GM12878 (cell line): ENCODE measurements at regions not wholly inside any gene's neighbourhood (a gene's known extent, or its start where the extent isn't known, plus 50 kb on each side); places are given as distances from the start of the nearest gene placed in this dataset.

Experiments used
- ATAC-seq: fragments of 200-7000 bp; cut with Tn5 transposase; 3 replicates; pipeline ENCODE4 v1.9.1; 2020; ENCODE audit warnings: mild to moderate bottlenecking, moderate library complexity
- BruUV-seq: library from RNA; stranded (reverse); fragments of 400-500 nt; replicated peaks from 2 replicates; lab custom pipeline; 2021; lab: Mats Ljungman, UMichigan
- CTCF ChIA-PET: fragments of 300-600 bp; sonication (Branson Sonifier 250); formaldehyde crosslinking; extraction: SDS; loops from one replicate; lab custom pipeline; 2021; ENCODE audit warnings: inconsistent platforms; lab: Yijun Ruan, JAX
- POLR2A ChIA-PET: fragments of 350-600 bp; formaldehyde crosslinking; extraction: SDS; loops from one replicate; lab custom pipeline; 2021; ENCODE audit warnings: inconsistent platforms; lab: Charles Lee
- RAD21 ChIA-PET: fragments of 300-600 bp; sonication (Branson Sonifier 250); formaldehyde crosslinking; loops from one replicate; lab custom pipeline; 2023; ENCODE audit warnings: antibody characterized with exemption; ENCODE audit not compliant: unreplicated experiment; lab: Charles Lee
- SMC1A ChIA-PET: fragments of 300-600 bp; sonication (Branson Sonifier 250); formaldehyde crosslinking; loops from one replicate; lab custom pipeline; 2023; ENCODE audit not compliant: unreplicated experiment, uncharacterized antibody; lab: Charles Lee
- DNase-seq: peaks from one replicate; pipeline ENCODE4 v3.0.0-alpha.2; 2011; ENCODE audit warnings: low read depth, low spot score
- FAIRE-seq: peaks from 3 replicates; lab custom pipeline; 2011; peaks lifted over from hg19 to GRCh38; lab: Jason Lieb, UNC
- H2AFZ ChIP-seq: 2 replicates; pipeline ENCODE4 v1.6.0; 2011; ENCODE audit warnings: low read depth, low read length, control low read depth; ENCODE audit not compliant: control insufficient read depth
- H3K27ac ChIP-seq: 2 replicates; pipeline ENCODE4 v1.5.1; 2011; ENCODE audit warnings: control low read depth; ENCODE audit not compliant: control insufficient read depth, insufficient read depth
- H3K27me3 ChIP-seq, 2 experiments: replicated peaks in 1 of 2; 2 replicates each; pipeline versions ENCODE4 v1.6.0 to v1.6.1; 2011; ENCODE audit warnings: low read length in 1 of 2; ENCODE audit not compliant: control insufficient read depth in 2 of 2, insufficient read depth in 2 of 2
- H3K36me3 ChIP-seq, 2 experiments: 2 replicates each; pipeline ENCODE4 v1.5.1; 2011; ENCODE audit warnings: low read length in 1 of 2; ENCODE audit not compliant: control insufficient read depth in 2 of 2, insufficient read depth in 2 of 2
- H3K4me1 ChIP-seq: 2 replicates; pipeline ENCODE4 v1.6.1; 2011; ENCODE audit warnings: mild to moderate bottlenecking, low read length, moderate library complexity, mixed read lengths; ENCODE audit not compliant: control insufficient read depth, insufficient read depth
- H3K4me2 ChIP-seq: 2 replicates; pipeline ENCODE4 v1.6.0; 2011; ENCODE audit warnings: control low read depth; ENCODE audit not compliant: control insufficient read depth, insufficient read depth
- H3K4me3 ChIP-seq: fragments of 200-600 bp; sonication (generic); 2 replicates; pipeline ENCODE4 v1.5.1; 2016
- H3K79me2 ChIP-seq: 2 replicates; pipeline ENCODE4 v1.6.0; 2011; ENCODE audit warnings: low read length; ENCODE audit not compliant: control insufficient read depth, insufficient read depth
- H3K9ac ChIP-seq: 2 replicates; pipeline ENCODE4 v1.8.0; 2011; ENCODE audit warnings: low read length, control low read depth, mixed read lengths; ENCODE audit not compliant: control insufficient read depth, insufficient read depth
- H3K9me3 ChIP-seq: replicated peaks from 3 replicates; pipeline ENCODE4 v1.5.1; 2011; ENCODE audit warnings: mild to moderate bottlenecking, low read length; ENCODE audit not compliant: control insufficient read depth, insufficient read depth
- H4K20me1 ChIP-seq: 2 replicates; pipeline ENCODE4 v1.6.0; 2011; ENCODE audit not compliant: control insufficient read depth, insufficient read depth
- ASH2L ChIP-seq: fragments of 300-600, 200-600 bp; sonication (generic); IDR thresholded peaks from 2 replicates; pipeline ENCODE4 v1.6.1; 2017; ENCODE audit warnings: low read depth, mild to moderate bottlenecking, borderline replicate concordance
- BHLHE40 ChIP-seq, 2 experiments: fragments of 450-650 bp in 1 of 2; IDR thresholded peaks; 2 replicates each; pipeline ENCODE4 v1.6.1; 2011 to 2017; ENCODE audit warnings: low read depth in 2 of 2, borderline replicate concordance in 1 of 2, improper control_type of control experiment in 1 of 2, low read length in 1 of 2, mild to moderate bottlenecking in 1 of 2
- BMI1 ChIP-seq: fragments of 450-650 bp; IDR thresholded peaks from 2 replicates; pipeline ENCODE4 v1.6.1; 2016; ENCODE audit warnings: mild to moderate bottlenecking, moderate library complexity, borderline replicate concordance
- CBX5 ChIP-seq: sonication (generic); IDR thresholded peaks from 2 replicates; pipeline ENCODE4 v1.6.1; 2016; ENCODE audit warnings: low read depth, moderate library complexity, mild to moderate bottlenecking, inconsistent platforms
- CUX1 ChIP-seq: IDR thresholded peaks from 2 replicates; pipeline ENCODE4 v1.6.1; 2012; ENCODE audit warnings: improper control_type of control experiment, low read depth, low read length; ENCODE audit not compliant: insufficient replicate concordance
- E2F4 ChIP-seq: IDR thresholded peaks from 2 replicates; pipeline ENCODE4 v1.6.1; 2012; ENCODE audit warnings: low read depth, low read length, improper control_type of control experiment
- ESRRA ChIP-seq: IDR thresholded peaks from 2 replicates; pipeline ENCODE4 v1.6.1; 2012; ENCODE audit warnings: mild to moderate bottlenecking, low read length, improper control_type of control experiment
- EZH2 ChIP-seq: IDR thresholded peaks from 2 replicates; pipeline ENCODE4 v1.6.1; 2012; ENCODE audit warnings: low read depth, mild to moderate bottlenecking, control low read depth, inconsistent platforms, low read length, borderline replicate concordance; ENCODE audit not compliant: control insufficient read depth
- HDGF ChIP-seq: fragments of 450-650 bp; IDR thresholded peaks from 2 replicates; pipeline ENCODE4 v1.6.1; 2016; ENCODE audit warnings: antibody characterized with exemption
- IKZF1 ChIP-seq: fragments of 450-650 bp; conservative IDR thresholded peaks from 2 replicates; pipeline ENCODE4 v1.6.1; 2017; ENCODE audit warnings: antibody characterized with exemption, mild to moderate bottlenecking
- KAT2A ChIP-seq: conservative IDR thresholded peaks from 2 replicates; pipeline ENCODE4 v1.6.1; 2011; ENCODE audit warnings: low read depth, low read length; ENCODE audit not compliant: control insufficient read depth
- NRF1 ChIP-seq: conservative IDR thresholded peaks from 2 replicates; pipeline ENCODE4 v1.6.1; 2011; ENCODE audit warnings: mild to moderate bottlenecking, low read depth, low read length, improper control_type of control experiment
- TAF1 ChIP-seq: IDR thresholded peaks from 2 replicates; pipeline ENCODE4 v1.6.1; 2011; ENCODE audit warnings: mild to moderate bottlenecking, low read depth, low read length, borderline replicate concordance
- WGBS: methylation state at CpG from one replicate; pipeline ENCODE4 v1.1.6; 2016; ENCODE audit warnings: low lambda C conversion rate; ENCODE audit not compliant: insufficient replicate concordance, insufficient coverage; ENCODE audit errors: missing lambda C conversion rate; 5-methylcytosine and 5-hydroxymethylcytosine counted together
- in situ Hi-C: fragments of 300-500 bp; cut with MboI; formaldehyde crosslinking; loops from 9 replicates; pipeline ENCODE4 v1.14.3; 2018; ENCODE audit warnings: mixed read lengths
- intact Hi-C: fragments of 100-400 bp; cut with micrococcal nuclease; formaldehyde crosslinking; loops from one replicate; pipeline ENCODE4 v1.14.2; 2022; ENCODE audit not compliant: unreplicated experiment

GRCh38 chr7:106773228-106773627, 91.9 kb upstream of the PIK3CG start:
- no peak overlapping the region for H3K4me2 ChIP-seq
- H3K27me3 ChIP-seq: no peaks in the 10 kb centered on the region
- BruUV-seq: no TSS peak
- ChIA-PET RAD21 (no interaction called here), CTCF (no interaction called here), POLR2A (no interaction called here), SMC1A (no interaction called here)
- ATAC-seq (no peak), DNase-seq (no peak), FAIRE-seq (no peak)
- H3K36me3 ChIP-seq: no peaks in the 10 kb centered on the region
- no peak overlapping the region for H3K27ac ChIP-seq
- no peaks in the 10 kb centered on the region for H4K20me1 ChIP-seq
- no peak overlapping the region for H3K4me3 ChIP-seq
- H3K79me2 ChIP-seq: no peaks in the 10 kb centered on the region
- in situ Hi-C loops (no loop called here), intact Hi-C loops (no loop called here)
- 25% methylated on average over 1 of the region's 1 CpG for WGBS
- no peaks in the 10 kb centered on the region; the same call in 2 of the 3 replicates for H3K9me3 ChIP-seq
- peaks cover 4% of the 10 kb centered on the region for H3K4me1 ChIP-seq
- H3K9ac ChIP-seq: no peak overlapping the region
- H2AFZ ChIP-seq: no peak overlapping the region
- no peak for TF ChIP-seq BMI1
- TF ChIP-seq TAF1: no peak
- no peak for TF ChIP-seq BHLHE40 (IDR thresholded peaks at IDR 0.05; ENCODE audit: borderline replicate concordance in 1 of 2, low read depth in 2 of 2, low read length in 1 of 2)
- TF ChIP-seq IKZF1: no peak
- TF ChIP-seq EZH2: no peak
- no peak for TF ChIP-seq E2F4
- TF ChIP-seq NRF1: no peak
- TF ChIP-seq KAT2A: no peak
- TF ChIP-seq HDGF: no peak
- no peak for TF ChIP-seq ASH2L
- no peak for TF ChIP-seq CBX5
- TF ChIP-seq CUX1: no peak
- no peak for TF ChIP-seq ESRRA
